K562 (cell line): ENCODE measurements at regions not wholly inside any gene's neighbourhood (a gene's known extent, or its start where the extent isn't known, plus 50 kb on each side); places are given as distances from the start of the nearest gene placed in this dataset.

Experiments used
- ATAC-seq: fragments of 200-7000 bp; cut with Tn5 transposase; 3 replicates; pipeline ENCODE4 v1.9.1; 2020; ENCODE audit warnings: moderate library complexity
- BruUV-seq: library from RNA; stranded (reverse); fragments of 400-500 nt; replicated peaks from 2 replicates; lab custom pipeline; 2021; lab: Mats Ljungman, UMichigan
- CTCF ChIA-PET: fragments of 300-600 bp; formaldehyde crosslinking; extraction: SDS; loops from one replicate; lab custom pipeline; 2021; ENCODE audit warnings: low intra/inter-chr PET ratio; lab: Yijun Ruan, JAX
- POLR2A ChIA-PET: fragments of 300-600, 350-650 bp; sonication (Branson Sonifier 250); formaldehyde crosslinking; extraction: SDS; loops from one replicate; lab custom pipeline; 2021; ENCODE audit warnings: antibody characterized with exemption, inconsistent platforms; lab: Yijun Ruan, JAX
- DNase-seq, 4 experiments: peaks; one replicate each; pipeline versions ENCODE4 v3.0.0 to v3.0.0-alpha.2; 2011 to 2018; ENCODE audit warnings: low spot score in 3 of 4, mixed read lengths in 3 of 4; ENCODE audit errors: extremely low read depth in 1 of 4
- FAIRE-seq: peaks from 2 replicates; lab custom pipeline; 2011; peaks lifted over from hg19 to GRCh38; lab: Jason Lieb, UNC
- H2AFZ ChIP-seq: 2 replicates; pipeline ENCODE4 v1.6.0; 2011; ENCODE audit warnings: low read depth, low read length, control low read depth, inconsistent platforms
- H3K27ac ChIP-seq: fragments of 200-600 bp; 3 replicates; pipeline ENCODE4 v1.8.0; 2011; ENCODE audit warnings: low read depth, mild to moderate bottlenecking, control low read depth, inconsistent platforms, low read length, moderate library complexity, mixed read lengths; ENCODE audit errors: extremely low read depth
- H3K27me3 ChIP-seq, 2 experiments: fragments of 300-600 bp in 1 of 2; 2 replicates in 1 of 2; 3 replicates in 1 of 2; pipeline versions ENCODE4 v1.6.0 to v1.8.0; 2011; ENCODE audit warnings: inconsistent platforms in 2 of 2, low read length in 2 of 2, mild to moderate bottlenecking in 1 of 2, mixed read lengths in 1 of 2, moderate library complexity in 1 of 2; ENCODE audit not compliant: control insufficient read depth in 2 of 2, insufficient read depth in 2 of 2
- H3K36me3 ChIP-seq: fragments of 300-600 bp; 3 replicates; pipeline ENCODE4 v1.8.0; 2011; ENCODE audit warnings: mild to moderate bottlenecking, low read length, inconsistent platforms; ENCODE audit not compliant: control insufficient read depth, insufficient read depth
- H3K4me1 ChIP-seq, 2 experiments: fragments of 200-600 bp in 1 of 2; replicated peaks in 1 of 2; 2 replicates in 1 of 2; 3 replicates in 1 of 2; pipeline versions ENCODE4 v1.5.1 to v1.8.0; 2011; ENCODE audit warnings: inconsistent platforms in 2 of 2, low read length in 2 of 2, mild to moderate bottlenecking in 1 of 2, mixed read lengths in 1 of 2, moderate library complexity in 1 of 2; ENCODE audit not compliant: control insufficient read depth in 2 of 2, insufficient read depth in 2 of 2
- H3K4me2 ChIP-seq: 2 replicates; pipeline ENCODE4 v1.6.1; 2011; ENCODE audit warnings: low read length, control low read depth, inconsistent platforms, mixed read lengths; ENCODE audit not compliant: insufficient read depth
- H3K4me3 ChIP-seq: fragments of 200-600 bp; sonication (generic), shearing (Covaris generic); 2 replicates; pipeline ENCODE4 v1.5.1; 2016; ENCODE audit warnings: control low read depth, inconsistent platforms
- H3K79me2 ChIP-seq: fragments of 200-600 bp; 3 replicates; pipeline ENCODE4 v1.8.0; 2011; ENCODE audit warnings: low read length, inconsistent platforms; ENCODE audit not compliant: control insufficient read depth, insufficient read depth
- H3K9ac ChIP-seq, 2 experiments: 2 replicates each; pipeline versions ENCODE4 v1.6.0 to v1.6.1; 2011; ENCODE audit warnings: low read depth in 2 of 2, low read length in 2 of 2, control low read depth in 1 of 2, inconsistent platforms in 1 of 2, mild to moderate bottlenecking in 1 of 2, mixed read lengths in 1 of 2; ENCODE audit not compliant: insufficient read depth in 1 of 2
- H3K9me1 ChIP-seq: one replicate; pipeline ENCODE4 v1.6.0; 2011; ENCODE audit warnings: inconsistent platforms, mild to moderate bottlenecking, low read length, moderate library complexity; ENCODE audit not compliant: control insufficient read depth, insufficient read depth
- H3K9me3 ChIP-seq: replicated peaks from 2 replicates; pipeline ENCODE4 v1.5.1; 2011; ENCODE audit warnings: low read depth, low read length, inconsistent platforms; ENCODE audit not compliant: control insufficient read depth, insufficient read depth
- H4K20me1 ChIP-seq: replicated peaks from 2 replicates; pipeline ENCODE4 v1.6.1; 2011; ENCODE audit warnings: low read length, inconsistent platforms, mixed read lengths; ENCODE audit not compliant: control insufficient read depth, insufficient read depth
- ADNP ChIP-seq: fragments of 200-800 bp; sonication (Bioruptor generic); IDR thresholded peaks from 2 replicates; pipeline ENCODE4 v1.6.1; 2016; ENCODE audit warnings: missing genetic modification characterization, missing compliant biosample characterization
- ARHGAP35 ChIP-seq: fragments of 450-650 bp; IDR thresholded peaks from 2 replicates; pipeline ENCODE4 v1.6.1; 2018; ENCODE audit not compliant: partially characterized antibody
- JUND ChIP-seq, 2 experiments: IDR thresholded peaks; 2 replicates in 1 of 2; 3 replicates in 1 of 2; pipeline ENCODE4 v1.6.1; 2011; ENCODE audit warnings: borderline replicate concordance in 2 of 2, low read depth in 2 of 2, low read length in 2 of 2, improper control_type of control experiment in 1 of 2, missing biosample characterization in 1 of 2, missing genetic modification characterization in 1 of 2, missing genetic modification reagents in 1 of 2
- NCOA2 ChIP-seq, 2 experiments: fragments of 450-650 bp; IDR thresholded peaks; 2 replicates each; pipeline ENCODE4 v1.6.1; 2018; ENCODE audit warnings: mild to moderate bottlenecking in 2 of 2, moderate library complexity in 1 of 2; ENCODE audit not compliant: partially characterized antibody in 2 of 2
- PML ChIP-seq: IDR thresholded peaks from 2 replicates; pipeline ENCODE4 v1.6.1; 2012; ENCODE audit warnings: low read length, inconsistent platforms
- RBM39 ChIP-seq: fragments of 200-400 bp; formaldehyde crosslinking; optimal IDR thresholded peaks from 2 replicates; pipeline ENCODE3; 2018; ENCODE audit warnings: low read depth, low read length
- RFX1 ChIP-seq: fragments of 450-650 bp; IDR thresholded peaks from 2 replicates; pipeline ENCODE4 v1.6.1; 2016; ENCODE audit warnings: mild to moderate bottlenecking, moderate library complexity
- RFX5 ChIP-seq: IDR thresholded peaks from 2 replicates; pipeline ENCODE4 v1.6.1; 2011; ENCODE audit warnings: low read depth, mild to moderate bottlenecking, improper control_type of control experiment, low read length
- RNF2 ChIP-seq: sonication (generic); IDR thresholded peaks from 2 replicates; pipeline ENCODE4 v1.6.1; 2016
- TEAD1 ChIP-seq, 2 experiments: fragments of 450-650 bp in 1 of 2; sonication (generic) in 1 of 2; formaldehyde crosslinking; IDR thresholded peaks; 2 replicates each; pipeline versions ENCODE4 v1.4.0 to v1.8.0; 2020 to 2022; ENCODE audit warnings: mild to moderate bottlenecking in 2 of 2, missing genetic modification reagents in 1 of 2
- TEAD4 ChIP-seq, 2 experiments: sonication (generic) in 1 of 2; formaldehyde crosslinking in 1 of 2; IDR thresholded peaks; 2 replicates each; pipeline versions ENCODE4 v1.6.1 to v1.8.0; 2012 to 2022; ENCODE audit warnings: borderline replicate concordance in 1 of 2, inconsistent platforms in 1 of 2, low read length in 1 of 2, mild to moderate bottlenecking in 1 of 2, missing genetic modification reagents in 1 of 2
- TRIM24 ChIP-seq, 2 experiments: fragments of 450-650 bp; IDR thresholded peaks; 2 replicates each; pipeline ENCODE4 v1.6.1; 2016
- YBX1 ChIP-seq: fragments of 450-650 bp; IDR thresholded peaks from 2 replicates; pipeline ENCODE4 v1.7.1; 2016; ENCODE audit warnings: mild to moderate bottlenecking
- ZNF133 ChIP-seq: fragments of 250-450 bp; sonication (Bioruptor Pico); IDR thresholded peaks from 2 replicates; pipeline ENCODE4 v1.4.0; 2020; ENCODE audit warnings: mild to moderate bottlenecking
- ZNF165 ChIP-seq: fragments of 250-450 bp; sonication (Bioruptor Pico); IDR thresholded peaks from 2 replicates; pipeline ENCODE4 v1.4.0; 2020; ENCODE audit warnings: borderline replicate concordance
- ZNF347 ChIP-seq: fragments of 450-650 bp; formaldehyde crosslinking; IDR thresholded peaks from 2 replicates; pipeline ENCODE4 v1.4.0; 2020; ENCODE audit warnings: low read depth, mild to moderate bottlenecking, moderate library complexity
- ZNF76 ChIP-seq: fragments of 250-450 bp; sonication (Bioruptor Pico); IDR thresholded peaks from 2 replicates; pipeline ENCODE4 v1.4.0; 2020; ENCODE audit warnings: mild to moderate bottlenecking, moderate library complexity, borderline replicate concordance
- ZNF785 ChIP-seq: fragments of 250-450 bp; sonication (Bioruptor Pico); IDR thresholded peaks from 2 replicates; pipeline ENCODE4 v1.4.0; 2020; ENCODE audit warnings: mild to moderate bottlenecking
- ZNF79 ChIP-seq: fragments of 250-450 bp; sonication (Bioruptor Pico); IDR thresholded peaks from 2 replicates; pipeline ENCODE4 v1.4.0; 2020; ENCODE audit warnings: low read depth, mild to moderate bottlenecking, moderate library complexity
- WGBS: fragments of 100-300 bp; shearing (Covaris generic); methylation state at CpG from one replicate; pipeline ENCODE4 v1.1.6; 2016; ENCODE audit warnings: low coverage, mixed read lengths; ENCODE audit not compliant: insufficient coverage; ENCODE audit errors: missing lambda C conversion rate; 5-methylcytosine and 5-hydroxymethylcytosine counted together
- in situ Hi-C: fragments of 300-500 bp; cut with MboI; formaldehyde crosslinking; loops from 4 replicates; pipeline ENCODE4 v1.15.0; 2018; ENCODE audit warnings: inconsistent platforms, mixed read lengths
- intact Hi-C: fragments of 100-400 bp; cut with micrococcal nuclease; formaldehyde crosslinking; loops from 2 replicates; pipeline ENCODE4 v1.14.2; 2022
- TF ChIP-seq, protein P1 (sequence below), 2 experiments: fragments of 450-650 bp in 1 of 2; sonication (generic) in 1 of 2; formaldehyde crosslinking in 1 of 2; IDR thresholded peaks in 1 of 2; conservative IDR thresholded peaks in 1 of 2; 2 replicates each; pipeline versions ENCODE4 v1.6.1 to v1.8.1; 2016 to 2023; ENCODE audit warnings: mild to moderate bottlenecking in 2 of 2, moderate library complexity in 2 of 2, inconsistent platforms in 1 of 2, missing genetic modification reagents in 1 of 2

DNA sequence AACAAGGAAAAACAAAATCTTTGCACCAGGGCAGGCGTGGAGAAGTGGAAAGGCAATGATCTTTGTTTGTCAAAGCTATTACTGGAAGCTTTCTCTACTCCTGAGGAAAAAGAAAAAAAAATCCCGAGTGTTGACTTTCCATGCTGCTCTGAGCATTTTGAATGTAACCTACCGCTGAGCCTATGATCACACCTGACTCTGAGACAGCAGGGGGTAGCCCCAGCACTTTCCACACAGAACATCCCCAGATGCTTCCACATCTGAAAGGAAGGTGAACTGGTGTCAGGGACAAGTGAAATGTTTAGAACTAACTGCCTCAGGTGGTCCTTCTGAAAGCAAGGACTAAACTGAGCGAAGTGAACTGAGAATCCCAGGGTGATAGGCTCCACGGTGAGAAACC is 1315.1 kb upstream of the DDX18 start:
- in situ Hi-C loops, result no loop called here

More for the DNA sequence above, 1315.1 kb upstream of the DDX18 start:
- no peak overlapping the region for H3K4me2 ChIP-seq
- H4K20me1 ChIP-seq, result no peaks in the 10 kb centered on the region
- CTCF ChIA-PET, result no interaction called here
- H3K79me2 ChIP-seq, result no peaks in the 10 kb centered on the region
- no peaks in the 10 kb centered on the region for H3K9me1 ChIP-seq
- H3K4me1 ChIP-seq, result no peaks in the 10 kb centered on the region
- no peaks in the 10 kb centered on the region for H3K27me3 ChIP-seq
- H3K36me3 ChIP-seq, result no peaks in the 10 kb centered on the region
- H3K4me3 ChIP-seq, result no peak overlapping the region
- no peak overlapping the region for H3K27ac ChIP-seq
- H2AFZ ChIP-seq, result no peak overlapping the region
- no peak for TF ChIP-seq NCOA2 (IDR thresholded peaks at IDR 0.05; ENCODE audit: partially characterized antibody in 2 of 2)
- no peak for TF ChIP-seq PML
- TF ChIP-seq JUND (IDR thresholded peaks at IDR 0.05; ENCODE audit: borderline replicate concordance, low read depth, low read length), result no peak
- TF ChIP-seq JUND (tag; IDR thresholded peaks at IDR 0.05; ENCODE audit: borderline replicate concordance, low read depth, low read length), result no peak
- TF ChIP-seq TEAD4 (IDR thresholded peaks at IDR 0.05; ENCODE audit: low read length), result no peak
- no peak for TF ChIP-seq TEAD4 (CRISPR knock-in tag; IDR thresholded peaks at IDR 0.05; ENCODE audit: borderline replicate concordance)
- TF ChIP-seq RFX5, result no peak
- no peak for TF ChIP-seq ZNF79
- TF ChIP-seq, protein P1, sequence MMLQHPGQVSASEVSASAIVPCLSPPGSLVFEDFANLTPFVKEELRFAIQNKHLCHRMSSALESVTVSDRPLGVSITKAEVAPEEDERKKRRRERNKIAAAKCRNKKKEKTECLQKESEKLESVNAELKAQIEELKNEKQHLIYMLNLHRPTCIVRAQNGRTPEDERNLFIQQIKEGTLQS (IDR thresholded peaks at IDR 0.05), result no peak
- TF ChIP-seq, protein P1 (CRISPR knock-in tag; conservative IDR thresholded peaks at IDR 0.05), result no peak
- TF ChIP-seq ZNF785, result no peak
- no peak for TF ChIP-seq YBX1
- TF ChIP-seq RFX1, result no peak
- no peak for TF ChIP-seq RBM39
- no peak for TF ChIP-seq ZNF347
- TF ChIP-seq ZNF76 (CRISPR knock-in tag), result no peak
- no peak for TF ChIP-seq ZNF165
- no peak for TF ChIP-seq ADNP (tag)
- TF ChIP-seq ARHGAP35, result no peak
- TF ChIP-seq TRIM24 (IDR thresholded peaks at IDR 0.05), result no peak
- TF ChIP-seq TEAD1 (CRISPR knock-in tag; IDR thresholded peaks at IDR 0.05), result no peak
- TF ChIP-seq ZNF133, result no peak
- no peak for TF ChIP-seq RNF2
- TF ChIP-seq, all 486 proteins: peak for 0
- BruUV-seq, result no TSS peak
- 0% methylated on average over 4 of the region's 5 CpGs for WGBS
- DNase-seq (no peak), ATAC-seq (no peak), FAIRE-seq (no peak)
- Histone ChIP-seq H3K9ac (no peak overlapping the region), H3K9me3 (no peaks in the 10 kb centered on the region; the same call in 1 of the 2 replicates)
- intact Hi-C loops, result no loop called here
- POLR2A ChIA-PET, result no interaction called here
